Activated CD4-positive, alpha-beta T cell treated with anti-CD3 and anti-CD28 coated beads for 4 hours (primary cell): ENCODE measurements at regions not wholly inside any gene's neighbourhood (a gene's known extent, or its start where the extent isn't known, plus 50 kb on each side); places are given as distances from the start of the nearest gene placed in this dataset.

Experiments
- DNase-seq, 2 donors: peaks; one replicate each; pipeline ENCODE4 v3.0.0-alpha.2; 2020

- no peak for DNase-seq
Observed at GRCh38 chr2:5959836-5960820, 267.9 kb downstream of the SOX11 start.

- DNase-seq = no peak
Observed at GRCh38 chr2:5967506-5967905, 275.3 kb downstream of the SOX11 start.

GRCh38 chr2:5969303-5969702 lies 277.1 kb downstream of the SOX11 start:
- DNase-seq = no peak

- no peak for DNase-seq
Observed at GRCh38 chr2:5970347-5970746, 278.2 kb downstream of the SOX11 start.

GRCh38 chr2:5974477-5974876 lies 282.3 kb downstream of the SOX11 start:
- DNase-seq = no peak

- no peak for DNase-seq
Observed at GRCh38 chr2:5975401-5975800, 283.2 kb downstream of the SOX11 start.

- DNase-seq = no peak
Observed at GRCh38 chr2:5976531-5977065, 284.4 kb downstream of the SOX11 start.

- DNase-seq = no peak
Observed at GRCh38 chr2:5977477-5977876, 285.3 kb downstream of the SOX11 start.

GRCh38 chr2:5978131-5978751 lies 286.1 kb downstream of the SOX11 start:
- no peak for DNase-seq

- no peak for DNase-seq
Observed at GRCh38 chr2:5980450-5981190, 288.4 kb downstream of the SOX11 start.

- DNase-seq = no peak
Observed at GRCh38 chr2:5982193-5982902, 290.2 kb downstream of the SOX11 start.

GRCh38 chr2:5982903-5983265 lies 290.7 kb downstream of the SOX11 start:
- no peak for DNase-seq

GRCh38 chr2:5983511-5984272 lies 291.5 kb downstream of the SOX11 start:
- DNase-seq = no peak

- no peak for DNase-seq
Observed at GRCh38 chr2:5984273-5984655, 292.1 kb downstream of the SOX11 start.

- DNase-seq = no peak
Observed at GRCh38 chr2:5984946-5985345, 292.8 kb downstream of the SOX11 start.

- DNase-seq = no peak
Observed at GRCh38 chr2:5985536-5986385, 293.6 kb downstream of the SOX11 start.

GRCh38 chr2:5986801-5987787 lies 294.9 kb downstream of the SOX11 start:
- DNase-seq = no peak

GRCh38 chr2:5988120-5988519 lies 295.9 kb downstream of the SOX11 start:
- no peak for DNase-seq

- no peak for DNase-seq
Observed at GRCh38 chr2:5990086-5990485, 297.9 kb downstream of the SOX11 start.
